PFSK-1 (cell line): ENCODE measurements at regions not wholly inside any gene's neighbourhood (a gene's known extent, or its start where the extent isn't known, plus 50 kb on each side); places are given as distances from the start of the nearest gene placed in this dataset.

Experiments used
- FOXP2 ChIP-seq: optimal IDR thresholded peaks from 2 replicates; pipeline ENCODE3; 2011; ENCODE audit warnings: borderline replicate concordance, control low read depth, inconsistent platforms; ENCODE audit not compliant: insufficient read depth; ENCODE audit errors: extremely low read length, extremely low read depth
- POLR2AphosphoS5 ChIP-seq: IDR thresholded peaks from 2 replicates; pipeline ENCODE4 v1.6.1; 2012; ENCODE audit warnings: low read depth, mild to moderate bottlenecking, control low read depth, low read length, moderate library complexity
- SIN3A ChIP-seq: IDR thresholded peaks from 2 replicates; pipeline ENCODE4 v1.6.1; 2012; ENCODE audit warnings: mild to moderate bottlenecking, low read length, moderate library complexity, borderline replicate concordance; ENCODE audit not compliant: insufficient read depth
- TAF1 ChIP-seq: IDR thresholded peaks from 2 replicates; pipeline ENCODE4 v1.6.1; 2012; ENCODE audit warnings: low read length, control low read depth, borderline replicate concordance; ENCODE audit not compliant: insufficient read depth
- TF ChIP-seq, protein P1 (sequence below), 2 experiments: IDR thresholded peaks; 2 replicates each; pipeline versions ENCODE4 v1.6.1 to v1.8.0; 2011 to 2012; ENCODE audit warnings: low read depth in 2 of 2, low read length in 2 of 2, control low read depth in 1 of 2, inconsistent platforms in 1 of 2, mild to moderate bottlenecking in 1 of 2, moderate library complexity in 1 of 2; ENCODE audit not compliant: insufficient read depth in 1 of 2

DNA sequence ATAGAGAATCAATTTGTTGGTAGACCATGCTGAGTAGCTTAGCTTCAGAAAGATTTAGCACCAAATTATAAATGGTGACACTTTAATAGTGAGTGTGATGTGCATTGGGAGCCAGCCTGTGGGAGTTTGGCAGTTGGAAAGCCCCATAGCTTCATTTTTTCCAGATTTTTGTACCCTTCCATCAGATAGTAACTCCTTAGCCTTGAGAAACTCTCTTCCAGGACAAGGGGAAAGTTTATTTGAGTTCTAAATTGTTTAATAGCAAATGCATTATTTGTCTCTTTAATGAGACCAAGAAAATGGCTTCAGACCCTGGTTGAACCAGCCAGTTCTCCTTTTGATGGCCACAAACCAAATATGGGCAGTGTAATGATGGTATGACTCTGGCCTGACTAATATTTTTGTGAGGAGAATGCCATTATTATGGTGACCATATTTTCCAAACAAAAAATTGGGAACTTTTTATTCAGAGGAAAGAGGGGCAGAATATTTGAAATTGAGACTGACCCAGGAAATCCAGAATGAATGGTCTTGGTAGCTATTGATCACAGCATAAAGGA is 49.8 kb downstream of the PLCE1 start:
- no peak for TF ChIP-seq FOXP2
- TF ChIP-seq SIN3A: no peak
- TF ChIP-seq, protein P1, sequence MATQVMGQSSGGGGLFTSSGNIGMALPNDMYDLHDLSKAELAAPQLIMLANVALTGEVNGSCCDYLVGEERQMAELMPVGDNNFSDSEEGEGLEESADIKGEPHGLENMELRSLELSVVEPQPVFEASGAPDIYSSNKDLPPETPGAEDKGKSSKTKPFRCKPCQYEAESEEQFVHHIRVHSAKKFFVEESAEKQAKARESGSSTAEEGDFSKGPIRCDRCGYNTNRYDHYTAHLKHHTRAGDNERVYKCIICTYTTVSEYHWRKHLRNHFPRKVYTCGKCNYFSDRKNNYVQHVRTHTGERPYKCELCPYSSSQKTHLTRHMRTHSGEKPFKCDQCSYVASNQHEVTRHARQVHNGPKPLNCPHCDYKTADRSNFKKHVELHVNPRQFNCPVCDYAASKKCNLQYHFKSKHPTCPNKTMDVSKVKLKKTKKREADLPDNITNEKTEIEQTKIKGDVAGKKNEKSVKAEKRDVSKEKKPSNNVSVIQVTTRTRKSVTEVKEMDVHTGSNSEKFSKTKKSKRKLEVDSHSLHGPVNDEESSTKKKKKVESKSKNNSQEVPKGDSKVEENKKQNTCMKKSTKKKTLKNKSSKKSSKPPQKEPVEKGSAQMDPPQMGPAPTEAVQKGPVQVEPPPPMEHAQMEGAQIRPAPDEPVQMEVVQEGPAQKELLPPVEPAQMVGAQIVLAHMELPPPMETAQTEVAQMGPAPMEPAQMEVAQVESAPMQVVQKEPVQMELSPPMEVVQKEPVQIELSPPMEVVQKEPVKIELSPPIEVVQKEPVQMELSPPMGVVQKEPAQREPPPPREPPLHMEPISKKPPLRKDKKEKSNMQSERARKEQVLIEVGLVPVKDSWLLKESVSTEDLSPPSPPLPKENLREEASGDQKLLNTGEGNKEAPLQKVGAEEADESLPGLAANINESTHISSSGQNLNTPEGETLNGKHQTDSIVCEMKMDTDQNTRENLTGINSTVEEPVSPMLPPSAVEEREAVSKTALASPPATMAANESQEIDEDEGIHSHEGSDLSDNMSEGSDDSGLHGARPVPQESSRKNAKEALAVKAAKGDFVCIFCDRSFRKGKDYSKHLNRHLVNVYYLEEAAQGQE (IDR thresholded peaks at IDR 0.05; ENCODE audit: insufficient read depth in 1 of 2, low read depth in 2 of 2, low read length in 2 of 2): no peak
- TF ChIP-seq POLR2AphosphoS5: no peak
- TF ChIP-seq TAF1: no peak

DNA sequence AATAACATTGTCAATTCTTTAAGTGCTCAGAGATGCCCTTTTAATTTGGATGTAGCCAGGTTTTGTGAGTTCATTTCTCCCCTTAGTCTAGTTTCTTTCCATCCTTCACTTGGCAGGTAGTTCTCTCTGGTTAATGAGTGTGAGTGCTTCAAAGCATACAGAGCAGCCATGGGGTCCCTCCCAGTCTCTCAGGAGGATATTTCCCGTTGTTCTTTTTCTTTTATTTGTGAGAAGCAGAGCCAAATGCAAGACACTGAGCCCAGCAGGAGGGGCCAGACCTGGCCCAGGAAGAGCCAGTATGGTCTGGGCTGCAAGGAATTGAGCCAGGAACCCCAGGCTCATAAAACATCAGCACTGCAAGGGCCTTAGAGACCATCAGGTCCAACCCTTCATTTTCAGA is 52.4 kb downstream of the PLCE1 start:
- no peak for TF ChIP-seq TAF1
- TF ChIP-seq, protein P1 (IDR thresholded peaks at IDR 0.05; ENCODE audit: insufficient read depth in 1 of 2, low read depth in 2 of 2, low read length in 2 of 2): no peak
- TF ChIP-seq POLR2AphosphoS5: no peak
- TF ChIP-seq FOXP2: no peak
- TF ChIP-seq SIN3A: no peak

DNA sequence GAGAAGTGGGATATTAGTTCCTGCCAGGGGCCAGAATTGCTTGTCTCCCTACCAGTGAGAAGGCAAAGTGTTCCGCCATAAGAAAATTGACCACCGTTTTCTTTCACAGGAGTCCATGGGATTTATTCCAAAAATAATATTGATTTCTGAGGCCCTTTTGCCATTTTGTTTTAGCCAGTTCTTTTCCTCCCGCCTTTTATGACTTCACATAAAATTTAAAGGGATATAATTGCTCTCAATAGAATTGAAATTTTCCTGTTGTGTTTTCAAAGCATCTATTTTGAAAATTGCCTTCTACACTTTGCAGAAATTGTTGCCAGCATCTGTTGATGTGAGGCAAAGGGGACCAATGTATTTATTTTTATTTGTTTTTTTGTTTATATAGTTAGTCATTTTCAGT is 53.6 kb downstream of the PLCE1 start:
- no peak for TF ChIP-seq TAF1
- TF ChIP-seq FOXP2: no peak

DNA sequence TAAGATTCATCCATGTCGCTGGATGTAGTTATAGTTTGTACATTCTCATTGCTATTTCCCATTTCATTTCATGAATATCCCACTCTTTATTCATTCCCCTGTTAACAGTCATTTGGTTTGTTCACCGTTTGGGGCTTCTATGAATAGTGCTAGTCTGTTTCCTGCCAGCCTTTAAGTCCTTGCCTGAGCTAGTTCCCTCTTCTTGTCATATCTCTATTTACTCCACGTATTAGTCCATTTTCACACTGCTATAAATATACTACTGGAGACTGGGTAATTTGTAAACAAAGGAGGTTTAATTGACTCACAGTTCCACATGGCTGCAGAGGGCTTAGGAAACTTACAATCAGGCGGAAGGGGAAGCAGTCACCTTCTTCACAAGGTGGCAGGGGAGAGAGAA is 56.2 kb downstream of the PLCE1 start:
- TF ChIP-seq TAF1 (no peak), SIN3A (no peak), FOXP2 (no peak)
- TF ChIP-seq, protein P1 (IDR thresholded peaks at IDR 0.05; ENCODE audit: insufficient read depth in 1 of 2, low read depth in 2 of 2, low read length in 2 of 2): no peak

DNA sequence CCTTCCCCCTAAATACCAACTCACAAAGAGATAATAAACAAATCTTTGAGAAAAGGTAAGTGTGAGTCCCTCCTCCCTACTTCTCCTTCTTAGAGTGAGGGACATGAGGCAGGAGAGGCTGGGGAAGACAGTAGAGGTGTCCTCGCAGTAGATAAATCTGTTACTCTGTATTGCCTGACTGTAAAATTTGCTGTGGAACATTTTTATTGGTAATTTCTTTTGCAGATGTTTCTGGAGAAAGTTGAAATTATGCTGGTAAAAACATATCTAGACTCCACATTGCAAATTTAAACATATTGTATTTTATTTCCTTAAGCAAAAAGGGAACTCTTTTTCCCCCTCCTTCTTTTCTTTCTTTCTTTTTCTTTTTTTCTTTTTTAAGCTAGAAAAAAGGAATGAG is 58.5 kb downstream of the PLCE1 start:
- TF ChIP-seq POLR2AphosphoS5 (no peak), FOXP2 (no peak), TAF1 (no peak), SIN3A (no peak)
- TF ChIP-seq, protein P1 (IDR thresholded peaks at IDR 0.05; ENCODE audit: insufficient read depth in 1 of 2, low read depth in 2 of 2, low read length in 2 of 2): no peak
